CD14-positive monocyte (primary cell): ENCODE measurements at regions not wholly inside any gene's neighbourhood (a gene's known extent, or its start where the extent isn't known, plus 50 kb on each side); places are given as distances from the start of the nearest gene placed in this dataset.

Experiments
- DNase-seq, 3 donors: peaks; one replicate each; pipeline ENCODE4 v3.0.0-alpha.2; 2011 to 2022
- H2AFZ ChIP-seq: 2 replicates; pipeline ENCODE4 v1.6.0; 2012; ENCODE audit warnings: mild to moderate bottlenecking, low read depth, low read length, inconsistent platforms; ENCODE audit not compliant: insufficient read depth, poor library complexity, severe bottlenecking
- H3K27ac ChIP-seq, 2 donors: 1 replicate in 1 of 2; 2 replicates in 1 of 2; pipeline ENCODE4 v1.5.1; 2012 to 2013; ENCODE audit warnings: low read length in 2 of 2, control low read depth in 1 of 2, inconsistent platforms in 1 of 2, low read depth in 1 of 2, mild to moderate bottlenecking in 1 of 2
- H3K27me3 ChIP-seq, 2 donors: one replicate each; pipeline versions ENCODE4 v1.6.0 to v1.6.1; 2011 to 2013; ENCODE audit warnings: low read length in 2 of 2; ENCODE audit not compliant: control insufficient read depth in 2 of 2, insufficient read depth in 2 of 2
- H3K36me3 ChIP-seq, 2 donors: replicated peaks in 1 of 2; 1 replicate in 1 of 2; 2 replicates in 1 of 2; pipeline versions ENCODE4 v1.5.1 to v1.6.1; 2012 to 2013; ENCODE audit warnings: low read length in 2 of 2, control low read depth in 1 of 2, inconsistent platforms in 1 of 2, mild to moderate bottlenecking in 1 of 2; ENCODE audit not compliant: insufficient read depth in 2 of 2, control insufficient read depth in 1 of 2
- H3K4me1 ChIP-seq, 2 donors: 1 replicate in 1 of 2; 2 replicates in 1 of 2; pipeline versions ENCODE4 v1.5.1 to v1.6.1; 2012 to 2013; ENCODE audit warnings: low read length in 2 of 2, control low read depth in 1 of 2, inconsistent platforms in 1 of 2, mild to moderate bottlenecking in 1 of 2, moderate library complexity in 1 of 2; ENCODE audit not compliant: insufficient read depth in 2 of 2, control insufficient read depth in 1 of 2
- H3K4me2 ChIP-seq: replicated peaks from 2 replicates; pipeline ENCODE3; 2012; ENCODE audit warnings: low read length, moderate library complexity, mild to moderate bottlenecking; ENCODE audit not compliant: poor library complexity, severe bottlenecking; ENCODE audit errors: extremely low read depth
- H3K4me3 ChIP-seq, 3 experiments: fragments of 200-600 bp in 1 of 3; sonication (generic) in 1 of 3; replicated peaks in 1 of 3; 1 replicate in 2 of 3; 2 replicates in 1 of 3; pipeline ENCODE4 v1.5.1; 2011 to 2013; ENCODE audit warnings: low read length in 3 of 3, mild to moderate bottlenecking in 3 of 3, control low read depth in 2 of 3, low read depth in 2 of 3, inconsistent platforms in 1 of 3, moderate library complexity in 1 of 3
- H3K79me2 ChIP-seq: 2 replicates; pipeline ENCODE4 v1.6.0; 2012; ENCODE audit warnings: mild to moderate bottlenecking, control low read depth, inconsistent platforms, low read length, moderate library complexity; ENCODE audit not compliant: insufficient read depth
- H3K9ac ChIP-seq: 2 replicates; pipeline ENCODE4 v1.6.0; 2017; ENCODE audit warnings: low read length, mild to moderate bottlenecking; ENCODE audit not compliant: insufficient read depth, poor library complexity, severe bottlenecking
- H3K9me3 ChIP-seq, 2 donors: replicated peaks in 1 of 2; 1 replicate in 1 of 2; 2 replicates in 1 of 2; pipeline versions ENCODE4 v1.5.1 to v1.6.1; 2012 to 2013; ENCODE audit warnings: low read length in 2 of 2, control low read depth in 1 of 2; ENCODE audit not compliant: control insufficient read depth in 1 of 2, insufficient read depth in 1 of 2
- H4K20me1 ChIP-seq: 2 replicates; pipeline ENCODE4 v1.6.0; 2012; ENCODE audit warnings: mild to moderate bottlenecking, low read length, control low read depth, moderate library complexity; ENCODE audit not compliant: insufficient read depth
- H3K27ac Mint-ChIP-seq, 7 donors: one replicate each; pipeline ENCODE4 v1.8.0; 2020; ENCODE audit warnings: mild to moderate bottlenecking in 7 of 7, mixed read lengths in 7 of 7, moderate library complexity in 6 of 7, inconsistent platforms in 2 of 7
- H3K27me3 Mint-ChIP-seq, 3 donors: one replicate each; pipeline ENCODE4 v1.8.0; 2021 to 2022; ENCODE audit warnings: low read depth in 3 of 3, mild to moderate bottlenecking in 3 of 3, mixed read lengths in 3 of 3, moderate library complexity in 3 of 3, inconsistent platforms in 1 of 3
- H3K36me3 Mint-ChIP-seq, 2 donors: one replicate each; pipeline ENCODE4 v1.8.0; 2020; ENCODE audit warnings: mixed read lengths in 2 of 2, inconsistent platforms in 1 of 2, mild to moderate bottlenecking in 1 of 2
- H3K4me1 Mint-ChIP-seq: one replicate; pipeline ENCODE4 v1.8.0; 2020; ENCODE audit warnings: mild to moderate bottlenecking, mixed read lengths
- H3K4me3 Mint-ChIP-seq, 2 donors: one replicate each; pipeline ENCODE4 v1.8.0; 2020; ENCODE audit warnings: mild to moderate bottlenecking in 2 of 2, mixed read lengths in 2 of 2, moderate library complexity in 1 of 2
- H3K9me3 Mint-ChIP-seq, 7 donors: one replicate each; pipeline ENCODE4 v1.8.0; 2020 to 2022; ENCODE audit warnings: mixed read lengths in 7 of 7, mild to moderate bottlenecking in 6 of 7, moderate library complexity in 6 of 7, inconsistent platforms in 2 of 7
- WGBS: methylation state at CpG from one replicate; pipeline ENCODE4 v1.1.5; 2013; ENCODE audit warnings: missing lambda C conversion rate; ENCODE audit not compliant: insufficient coverage; 5-methylcytosine and 5-hydroxymethylcytosine counted together
- intact Hi-C, 2 donors: fragments of 100-400 bp; cut with micrococcal nuclease; formaldehyde crosslinking; loops; one replicate each; pipeline versions ENCODE4 v1.15.0 to v1.15.1; 2023
- TF ChIP-seq, protein P1 (sequence below): fragments of 200-600 bp; IDR thresholded peaks from one replicate; pipeline ENCODE4 v1.8.0; 2022; ENCODE audit warnings: antibody characterized with exemption, mild to moderate bottlenecking

DNA sequence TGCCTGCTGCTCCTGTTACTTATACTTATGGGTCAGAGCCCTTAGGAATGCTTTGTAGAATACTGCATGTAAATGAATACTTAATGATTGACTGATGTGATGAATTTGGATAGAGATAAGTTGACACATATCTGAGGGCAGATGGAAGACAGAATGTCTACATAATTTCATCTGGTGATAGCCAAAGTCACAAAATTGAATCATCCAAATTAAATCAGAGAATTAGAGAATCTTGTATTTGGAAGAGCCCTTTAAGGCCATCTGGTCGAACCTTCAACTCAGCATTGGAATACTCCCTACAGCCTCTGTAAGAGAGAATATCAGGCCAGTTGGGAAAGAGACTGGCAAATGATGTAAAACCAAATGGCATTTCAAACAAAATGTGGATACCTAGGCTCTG lies 944.8 kb downstream of the RPA4 start:
- Histone ChIP-seq H2AFZ (no peak overlapping the region), H3K4me2 (no peak overlapping the region), H3K9ac (no peak overlapping the region), H3K9me3 (no peaks in the 10 kb centered on the region), H4K20me1 (no peaks in the 10 kb centered on the region), H3K4me3 (no peak overlapping the region), H3K79me2 (no peaks in the 10 kb centered on the region), H3K27me3 (no peaks in the 10 kb centered on the region), H3K4me1 (no peaks in the 10 kb centered on the region), H3K36me3 (no peaks in the 10 kb centered on the region), H3K27ac (no peak overlapping the region)
- Mint-ChIP-seq H3K36me3 (no peaks in the 10 kb centered on the region), H3K4me3 (no peak overlapping the region), H3K27me3 (peaks cover 0 to 7% (median 2%) of the 10 kb centered on the region in 3 donors), H3K27ac (no peak overlapping the region), H3K9me3 (peaks cover 0 to 2% (median 0%) of the 10 kb centered on the region in 7 donors), H3K4me1 (no peaks in the 10 kb centered on the region)
- intact Hi-C loops, result no loop called here
- TF ChIP-seq, protein P1, sequence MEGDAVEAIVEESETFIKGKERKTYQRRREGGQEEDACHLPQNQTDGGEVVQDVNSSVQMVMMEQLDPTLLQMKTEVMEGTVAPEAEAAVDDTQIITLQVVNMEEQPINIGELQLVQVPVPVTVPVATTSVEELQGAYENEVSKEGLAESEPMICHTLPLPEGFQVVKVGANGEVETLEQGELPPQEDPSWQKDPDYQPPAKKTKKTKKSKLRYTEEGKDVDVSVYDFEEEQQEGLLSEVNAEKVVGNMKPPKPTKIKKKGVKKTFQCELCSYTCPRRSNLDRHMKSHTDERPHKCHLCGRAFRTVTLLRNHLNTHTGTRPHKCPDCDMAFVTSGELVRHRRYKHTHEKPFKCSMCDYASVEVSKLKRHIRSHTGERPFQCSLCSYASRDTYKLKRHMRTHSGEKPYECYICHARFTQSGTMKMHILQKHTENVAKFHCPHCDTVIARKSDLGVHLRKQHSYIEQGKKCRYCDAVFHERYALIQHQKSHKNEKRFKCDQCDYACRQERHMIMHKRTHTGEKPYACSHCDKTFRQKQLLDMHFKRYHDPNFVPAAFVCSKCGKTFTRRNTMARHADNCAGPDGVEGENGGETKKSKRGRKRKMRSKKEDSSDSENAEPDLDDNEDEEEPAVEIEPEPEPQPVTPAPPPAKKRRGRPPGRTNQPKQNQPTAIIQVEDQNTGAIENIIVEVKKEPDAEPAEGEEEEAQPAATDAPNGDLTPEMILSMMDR, result no peak
- no peak for DNase-seq
- no CpG with 5 or more reads among the region's 1 CpG for WGBS

DNA sequence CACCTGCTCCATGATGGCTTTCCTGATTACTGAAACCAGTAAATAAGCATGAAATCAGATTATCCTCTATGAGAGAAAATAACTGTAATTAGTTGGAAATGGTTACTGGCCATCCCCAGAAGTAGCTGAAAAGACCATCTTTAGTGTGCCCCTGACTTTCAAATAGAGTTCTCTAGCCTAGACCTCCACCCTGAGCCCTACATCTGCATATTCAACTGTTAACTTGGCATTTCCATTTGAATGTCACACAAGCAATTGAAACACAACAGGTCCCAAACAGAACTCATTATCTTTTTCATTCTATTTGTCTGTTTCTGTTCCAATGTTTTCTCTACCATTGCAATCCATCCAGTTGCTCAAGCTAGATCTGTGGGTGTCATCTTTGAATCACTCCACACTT lies 952.3 kb downstream of the RPA4 start:
- Mint-ChIP-seq H3K27ac (no peak overlapping the region), H3K4me1 (no peaks in the 10 kb centered on the region), H3K4me3 (no peak overlapping the region), H3K36me3 (no peaks in the 10 kb centered on the region), H3K27me3 (peaks cover 0 to 8% (median 2%) of the 10 kb centered on the region in 3 donors), H3K9me3 (peaks cover 0 to 2% (median 0%) of the 10 kb centered on the region in 7 donors)
- H3K4me1 ChIP-seq, result no peaks in the 10 kb centered on the region
- H3K27me3 ChIP-seq, result no peaks in the 10 kb centered on the region
- intact Hi-C loops, result no loop called here
- no peaks in the 10 kb centered on the region for H3K36me3 ChIP-seq
- no peaks in the 10 kb centered on the region for H4K20me1 ChIP-seq
- H3K27ac ChIP-seq, result no peak overlapping the region
- DNase-seq, result no peak
- no peaks in the 10 kb centered on the region for H3K9me3 ChIP-seq
- no peak overlapping the region for H3K4me3 ChIP-seq
- H3K79me2 ChIP-seq, result no peaks in the 10 kb centered on the region
- TF ChIP-seq, protein P1, result no peak
- H2AFZ ChIP-seq, result no peak overlapping the region
- H3K9ac ChIP-seq, result no peak overlapping the region
- H3K4me2 ChIP-seq, result no peak overlapping the region
